Hippocampal formation (tissue), 2 donors: ENCODE measurements at regions not wholly inside any gene's neighbourhood (a gene's known extent, or its start where the extent isn't known, plus 50 kb on each side); places are given as distances from the start of the nearest gene placed in this dataset.
"Not testable (repeated sequence)": the region's sequence is repeated elsewhere in the genome, so short reads cannot be mapped to it uniquely, and the experiment has no call there.

Experiments
- DNase-seq, 2 donors: peaks; one replicate each; lab custom pipeline; 2025; lab: John Stamatoyannopoulos, UW

- DNase-seq, result no peak
Observed at GRCh38 chr6:168255283-168255881, 64.2 kb downstream of the DACT2 start.

- DNase-seq, result no peak
Observed at GRCh38 chr6:168252267-168252666, 67.3 kb downstream of the DACT2 start.

- no peak for DNase-seq
Observed at GRCh38 chr6:168250250-168250649, 69.3 kb downstream of the DACT2 start.

GRCh38 chr6:168249746-168250145, 69.8 kb downstream of the DACT2 start:
- DNase-seq, result no peak

- no peak for DNase-seq
Observed at GRCh38 chr6:168248148-168248620, 71.4 kb downstream of the DACT2 start.

GRCh38 chr6:168247443-168248147, 72.0 kb downstream of the DACT2 start:
- no peak for DNase-seq

- no peak for DNase-seq
Observed at GRCh38 chr6:168244961-168245551, 74.5 kb downstream of the DACT2 start.

- no peak for DNase-seq
Observed at GRCh38 chr6:168243812-168244376, 75.7 kb downstream of the DACT2 start.

GRCh38 chr6:168242940-168243225, 76.7 kb downstream of the DACT2 start:
- DNase-seq, result no peak

GRCh38 chr6:168242111-168242939, 77.3 kb downstream of the DACT2 start:
- no peak for DNase-seq

- no peak for DNase-seq
Observed at GRCh38 chr6:168240160-168240559, 79.4 kb downstream of the DACT2 start.

- no peak for DNase-seq
Observed at GRCh38 chr6:168239044-168239773, 80.4 kb downstream of the DACT2 start.

GRCh38 chr6:168238159-168238909, 81.2 kb downstream of the DACT2 start:
- no peak for DNase-seq

- not testable (repeated sequence) for DNase-seq
Observed at GRCh38 chr6:168233875-168234213, 85.7 kb downstream of the DACT2 start.

- DNase-seq, result no peak
Observed at GRCh38 chr6:168232989-168233874, 86.3 kb downstream of the DACT2 start.

GRCh38 chr6:168232528-168232927, 87.0 kb downstream of the DACT2 start:
- DNase-seq, result no peak

GRCh38 chr6:168232062-168232461, 87.5 kb downstream of the DACT2 start:
- no peak for DNase-seq

- DNase-seq, result no peak
Observed at GRCh38 chr6:168231393-168231957, 88.1 kb downstream of the DACT2 start.

- no peak for DNase-seq
Observed at GRCh38 chr6:168229368-168229752, 90.2 kb downstream of the DACT2 start.
